ENCODE measurements at regions not wholly inside any gene's neighbourhood (a gene's known extent, or its start where the extent isn't known, plus 50 kb on each side); places are given as distances from the start of the nearest gene placed in this dataset.

GRCh38 chrX:150005027-150005426 lies 66.7 kb upstream of the EOLA2 start:
- no peak for FAIRE-seq
- Histone ChIP-seq H3K4me3 (no peak overlapping the region), H4K20me1 (ENCODE audit: control insufficient read depth, insufficient read depth) (no peaks in the 10 kb centered on the region), H2AFZ (ENCODE audit: control insufficient read depth, low read depth, low read length) (no peak overlapping the region), H3K4me2 (ENCODE audit: control insufficient read depth, insufficient read depth) (no peak overlapping the region), H3K36me3 (ENCODE audit: control insufficient read depth in 2 of 2, insufficient read depth in 2 of 2, low read length in 1 of 2) (no peaks in the 10 kb centered on the region), H3K4me1 (ENCODE audit: control insufficient read depth, insufficient read depth, low read length) (no peaks in the 10 kb centered on the region), H3K27me3 (replicated peaks in 1 of 2; ENCODE audit: control insufficient read depth in 2 of 2, insufficient read depth in 2 of 2, low read length in 1 of 2) (no peaks in the 10 kb centered on the region), H3K27ac (ENCODE audit: control insufficient read depth, insufficient read depth) (no peak overlapping the region), H3K79me2 (ENCODE audit: control insufficient read depth, insufficient read depth, low read length) (no peaks in the 10 kb centered on the region), H3K9ac (ENCODE audit: control insufficient read depth, insufficient read depth, low read length) (no peak overlapping the region), H3K9me3 (replicated peaks; ENCODE audit: control insufficient read depth, insufficient read depth, low read length) (no peaks in the 10 kb centered on the region)
- ATAC-seq: no peak
- BruUV-seq (replicated peaks): no TSS peak
- CTCF ChIA-PET: no interaction called here
- WGBS (ENCODE audit: insufficient coverage, insufficient replicate concordance, low lambda C conversion rate, missing lambda C conversion rate): 0% methylated on average over 2 of the region's 2 CpGs
- RAD21 ChIA-PET (ENCODE audit: unreplicated experiment): no interaction called here
- intact Hi-C loops (cut with micrococcal nuclease; ENCODE audit: unreplicated experiment): no loop called here
- in situ Hi-C loops (cut with MboI): no loop called here
- SMC1A ChIA-PET (ENCODE audit: uncharacterized antibody, unreplicated experiment): no interaction called here
- no peak for DNase-seq (ENCODE audit: low read depth, low spot score)
- POLR2A ChIA-PET: no interaction called here
- no peak for TF ChIP-seq NR2F1 (conservative IDR thresholded peaks at IDR 0.05)
- no peak for TF ChIP-seq EED (IDR thresholded peaks at IDR 0.05; ENCODE audit: low read depth)
- TF ChIP-seq ZBTB4 (CRISPR knock-in tag; IDR thresholded peaks at IDR 0.05): no peak
- TF ChIP-seq ZNF217 (IDR thresholded peaks at IDR 0.05): no peak
- TF ChIP-seq CREM (IDR thresholded peaks at IDR 0.05; ENCODE audit: low read depth): no peak
- no peak for TF ChIP-seq EZH2 (IDR thresholded peaks at IDR 0.05; ENCODE audit: borderline replicate concordance, control insufficient read depth, low read depth, low read length)
- TF ChIP-seq POU2F2 (IDR thresholded peaks at IDR 0.05; ENCODE audit: borderline replicate concordance, low read depth, low read length): no peak
- no peak for TF ChIP-seq ZBTB40 (IDR thresholded peaks at IDR 0.05; ENCODE audit: borderline replicate concordance)
- TF ChIP-seq JUND (IDR thresholded peaks at IDR 0.05; ENCODE audit: low read depth, low read length): no peak
- TF ChIP-seq REST (IDR thresholded peaks at IDR 0.05; ENCODE audit: low read depth, low read length): no peak
- TF ChIP-seq RAD21 (IDR thresholded peaks at IDR 0.05; ENCODE audit: insufficient read depth, low read depth, low read length): no peak
- TF ChIP-seq CHD4 (IDR thresholded peaks at IDR 0.05): no peak
- no peak for TF ChIP-seq USF2 (IDR thresholded peaks at IDR 0.05; ENCODE audit: borderline replicate concordance, low read depth, low read length)
- no peak for TF ChIP-seq FOXK2 (IDR thresholded peaks at IDR 0.05)
